H1 (cell line): ENCODE measurements at regions not wholly inside any gene's neighbourhood (a gene's known extent, or its start where the extent isn't known, plus 50 kb on each side); places are given as distances from the start of the nearest gene placed in this dataset.

Experiments used
- BACH1 ChIP-seq: IDR thresholded peaks from 2 replicates; pipeline ENCODE4 v1.6.1; 2012; ENCODE audit warnings: low read length, improper control_type of control experiment
- CEBPB ChIP-seq: IDR thresholded peaks from 2 replicates; pipeline ENCODE4 v1.6.1; 2012; ENCODE audit warnings: low read depth, low read length
- EZH2 ChIP-seq: fragments of 200-600 bp; sonication (generic); IDR thresholded peaks from 2 replicates; pipeline ENCODE4 v1.7.1; 2012; ENCODE audit warnings: low read depth, mild to moderate bottlenecking, moderate library complexity, low read length, inconsistent platforms; ENCODE audit not compliant: severe bottlenecking
- HDAC2 ChIP-seq, 2 experiments: fragments of 300-600 bp in 1 of 2; sonication (generic) in 1 of 2; IDR thresholded peaks; 2 replicates each; pipeline ENCODE4 v1.6.1; 2011 to 2012; ENCODE audit warnings: low read depth in 2 of 2, low read length in 2 of 2, mild to moderate bottlenecking in 2 of 2, moderate library complexity in 2 of 2, borderline replicate concordance in 1 of 2, inconsistent platforms in 1 of 2
- POLR2A ChIP-seq, 2 experiments: IDR thresholded peaks; 1 replicate in 1 of 2; 2 replicates in 1 of 2; pipeline ENCODE4 v1.6.1; 2011; ENCODE audit warnings: low read depth in 2 of 2, low read length in 2 of 2, mild to moderate bottlenecking in 2 of 2; ENCODE audit errors: control extremely low read depth in 1 of 2
- RFX5 ChIP-seq: IDR thresholded peaks from 2 replicates; pipeline ENCODE4 v1.6.1; 2011; ENCODE audit warnings: low read depth, low read length, improper control_type of control experiment, borderline replicate concordance
- SRF ChIP-seq: IDR thresholded peaks from 2 replicates; pipeline ENCODE4 v1.6.1; 2011; ENCODE audit warnings: mild to moderate bottlenecking, low read depth, low read length, moderate library complexity
- TF ChIP-seq, protein P1 (sequence below): IDR thresholded peaks from 2 replicates; pipeline ENCODE4 v1.6.1; 2011; ENCODE audit warnings: low read depth, mild to moderate bottlenecking, low read length; ENCODE audit not compliant: insufficient read depth

DNA sequence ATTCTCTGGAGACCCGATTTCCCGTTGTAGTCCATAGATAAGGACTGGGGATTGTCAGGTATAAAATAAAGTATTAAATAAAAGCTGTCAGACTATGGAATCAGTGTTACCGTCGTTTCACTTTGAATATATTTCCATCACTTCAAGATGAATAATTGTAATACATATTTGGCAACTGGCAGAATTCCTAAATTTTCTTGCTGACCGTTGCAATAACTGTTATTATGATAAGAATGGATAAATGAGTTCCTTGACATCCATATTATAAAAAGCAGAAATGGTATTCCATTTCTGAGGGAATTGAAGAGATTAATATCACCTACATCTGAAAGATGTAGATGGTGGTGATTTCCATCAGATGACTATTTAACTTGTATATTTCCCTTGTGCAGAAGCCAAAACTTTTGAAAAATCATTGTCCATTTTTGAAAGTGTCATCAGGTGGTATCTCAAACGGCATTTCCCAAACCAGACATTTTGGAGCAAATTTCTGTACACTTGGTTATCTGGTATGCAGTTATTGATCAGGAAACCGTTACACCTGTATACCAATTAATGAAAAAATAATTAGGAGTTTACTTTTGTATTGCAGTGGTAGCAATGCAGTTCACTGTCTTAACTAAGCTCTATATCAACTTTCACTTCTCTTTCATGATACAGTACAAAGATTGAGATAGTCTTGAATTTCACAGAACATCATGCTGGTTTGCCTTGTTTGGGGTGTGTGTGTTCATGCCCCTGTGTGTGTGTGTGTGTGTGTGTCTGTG is 878.5 kb downstream of the PCDH18 start (continued):
- TF ChIP-seq HDAC2 (IDR thresholded peaks at IDR 0.05; ENCODE audit: borderline replicate concordance in 1 of 2, low read depth in 2 of 2, low read length in 2 of 2) (no peak), POLR2A (IDR thresholded peaks at IDR 0.05; ENCODE audit: control extremely low read depth in 1 of 2, low read depth in 2 of 2, low read length in 2 of 2) (no peak), CEBPB (no peak), RFX5 (no peak), EZH2 (no peak), BACH1 (no peak), SRF (no peak)
- TF ChIP-seq, protein P1, sequence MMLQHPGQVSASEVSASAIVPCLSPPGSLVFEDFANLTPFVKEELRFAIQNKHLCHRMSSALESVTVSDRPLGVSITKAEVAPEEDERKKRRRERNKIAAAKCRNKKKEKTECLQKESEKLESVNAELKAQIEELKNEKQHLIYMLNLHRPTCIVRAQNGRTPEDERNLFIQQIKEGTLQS, result no peak
